ENCODE measurements at regions not wholly inside any gene's neighbourhood (a gene's known extent, or its start where the extent isn't known, plus 50 kb on each side); places are given as distances from the start of the nearest gene placed in this dataset.
A peak's percentile ranks its signal among the peaks of the same experiment; 100 is the strongest.

GRCh38 chr4:81562093-81562492 lies 90.4 kb upstream of the RASGEF1B start (continued):
- TF ChIP-seq RB1 (IDR thresholded peaks at IDR 0.05; ENCODE audit: borderline replicate concordance) = no peak
- TF ChIP-seq NBN (IDR thresholded peaks at IDR 0.05) = no peak
- TF ChIP-seq CBX3 (IDR thresholded peaks at IDR 0.05; ENCODE audit: borderline replicate concordance, low read depth) = no peak
- no peak for TF ChIP-seq RAD21 (IDR thresholded peaks at IDR 0.05; ENCODE audit: insufficient read depth, low read depth, low read length)
- peak; percentile 92 for TF ChIP-seq NFIC (IDR thresholded peaks at IDR 0.05; ENCODE audit: low read depth, low read length)
- no peak for TF ChIP-seq SP1 (IDR thresholded peaks at IDR 0.05; ENCODE audit: low read depth, low read length)
- no peak for TF ChIP-seq CBX5 (IDR thresholded peaks at IDR 0.05; ENCODE audit: low read depth)
- TF ChIP-seq TCF3 (IDR thresholded peaks at IDR 0.05; ENCODE audit: borderline replicate concordance, insufficient read depth, low read depth, low read length) = peak; percentile 89; the same call in 1 of the 2 replicates
- no peak for TF ChIP-seq E2F4 (IDR thresholded peaks at IDR 0.05; ENCODE audit: low read depth, low read length)
- no peak for TF ChIP-seq GATAD2B (conservative IDR thresholded peaks at IDR 0.05; ENCODE audit: low read depth)
- TF ChIP-seq FOS (IDR thresholded peaks at IDR 0.05; ENCODE audit: borderline replicate concordance, extremely low read depth, insufficient read length) = no peak
- peak; percentile 72 for TF ChIP-seq BCL11A (IDR thresholded peaks at IDR 0.05; ENCODE audit: low read depth, low read length)
- 0 out of 2 replicates have a peak, but pooled peaks have one; percentile 60 for TF ChIP-seq RCOR1 (conservative IDR thresholded peaks at IDR 0.05; ENCODE audit: low read depth, low read length)
- no peak for TF ChIP-seq HDGF (IDR thresholded peaks at IDR 0.05)
- TF ChIP-seq MAX (IDR thresholded peaks at IDR 0.05; ENCODE audit: low read depth, low read length) = no peak
- no peak for TF ChIP-seq NRF1 (conservative IDR thresholded peaks at IDR 0.05; ENCODE audit: low read depth, low read length)
- TF ChIP-seq HDAC6 (IDR thresholded peaks at IDR 0.05; ENCODE audit: unreplicated experiment) = no peak
- TF ChIP-seq POLR2AphosphoS2 (IDR thresholded peaks at IDR 0.05; ENCODE audit: low read depth, low read length) = no peak
- no peak for TF ChIP-seq MYB (IDR thresholded peaks at IDR 0.05; ENCODE audit: borderline replicate concordance, low read depth, low read length)
- no peak for TF ChIP-seq BCLAF1 (IDR thresholded peaks at IDR 0.05)
- no peak for TF ChIP-seq YY1 (IDR thresholded peaks at IDR 0.05; ENCODE audit: low read depth, low read length)
- no peak for TF ChIP-seq BMI1 (IDR thresholded peaks at IDR 0.05; ENCODE audit: borderline replicate concordance)
- 0 out of 2 replicates have a peak, but pooled peaks have one; percentile 16 for TF ChIP-seq TCF7 (IDR thresholded peaks at IDR 0.05; ENCODE audit: borderline replicate concordance)
- TF ChIP-seq ZBTB33 (IDR thresholded peaks at IDR 0.05) = no peak
- TF ChIP-seq SUPT20H (IDR thresholded peaks at IDR 0.05; ENCODE audit: borderline replicate concordance, control insufficient read depth, low read depth, low read length) = no peak
- no peak for TF ChIP-seq NR2C2 (IDR thresholded peaks at IDR 0.05; ENCODE audit: borderline replicate concordance, control insufficient read depth, insufficient read length, low read depth)
- TF ChIP-seq POU2F2 (IDR thresholded peaks at IDR 0.05; ENCODE audit: borderline replicate concordance, low read depth, low read length) = no peak

All from GM12878 (cell line).